Neural progenitor cell (in vitro differentiated cells): ENCODE measurements at regions not wholly inside any gene's neighbourhood (a gene's known extent, or its start where the extent isn't known, plus 50 kb on each side); places are given as distances from the start of the nearest gene placed in this dataset.

Experiments
- EZH2 ChIP-seq: fragments of 200-600 bp; sonication (generic); IDR thresholded peaks from 2 replicates; pipeline ENCODE4 v1.6.1; 2017; ENCODE audit warnings: antibody characterized with exemption, mild to moderate bottlenecking, moderate library complexity
- EZH2phosphoT487 ChIP-seq: fragments of 200-600 bp; sonication (generic); IDR thresholded peaks from 2 replicates; pipeline ENCODE4 v1.6.1; 2017; ENCODE audit warnings: antibody characterized with exemption
- TF ChIP-seq, protein P1 (sequence below): fragments of 200-600 bp; sonication (generic); IDR thresholded peaks from 2 replicates; pipeline ENCODE4 v1.5.1; 2017; ENCODE audit warnings: antibody characterized with exemption, mild to moderate bottlenecking

DNA sequence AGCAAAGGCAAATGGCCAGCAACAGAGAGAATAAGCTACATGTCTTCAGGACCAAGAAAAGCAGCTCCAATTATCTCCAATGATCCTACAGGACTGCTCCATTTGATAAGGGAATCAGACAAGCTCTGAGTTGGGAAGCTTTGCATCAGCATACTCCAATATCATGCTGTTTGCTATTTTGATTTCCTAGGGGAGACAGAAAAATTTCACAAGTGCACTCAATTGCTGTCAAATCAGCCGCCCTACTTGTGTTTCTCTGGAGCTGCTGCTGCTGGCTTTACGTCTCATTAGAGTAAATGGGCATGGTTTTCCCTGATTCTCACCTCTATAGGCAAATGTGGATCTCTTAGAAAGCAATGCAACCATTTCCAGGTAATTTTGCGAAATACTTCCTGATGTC lies 201.7 kb downstream of the PRELID2 start:
- TF ChIP-seq, protein P1, sequence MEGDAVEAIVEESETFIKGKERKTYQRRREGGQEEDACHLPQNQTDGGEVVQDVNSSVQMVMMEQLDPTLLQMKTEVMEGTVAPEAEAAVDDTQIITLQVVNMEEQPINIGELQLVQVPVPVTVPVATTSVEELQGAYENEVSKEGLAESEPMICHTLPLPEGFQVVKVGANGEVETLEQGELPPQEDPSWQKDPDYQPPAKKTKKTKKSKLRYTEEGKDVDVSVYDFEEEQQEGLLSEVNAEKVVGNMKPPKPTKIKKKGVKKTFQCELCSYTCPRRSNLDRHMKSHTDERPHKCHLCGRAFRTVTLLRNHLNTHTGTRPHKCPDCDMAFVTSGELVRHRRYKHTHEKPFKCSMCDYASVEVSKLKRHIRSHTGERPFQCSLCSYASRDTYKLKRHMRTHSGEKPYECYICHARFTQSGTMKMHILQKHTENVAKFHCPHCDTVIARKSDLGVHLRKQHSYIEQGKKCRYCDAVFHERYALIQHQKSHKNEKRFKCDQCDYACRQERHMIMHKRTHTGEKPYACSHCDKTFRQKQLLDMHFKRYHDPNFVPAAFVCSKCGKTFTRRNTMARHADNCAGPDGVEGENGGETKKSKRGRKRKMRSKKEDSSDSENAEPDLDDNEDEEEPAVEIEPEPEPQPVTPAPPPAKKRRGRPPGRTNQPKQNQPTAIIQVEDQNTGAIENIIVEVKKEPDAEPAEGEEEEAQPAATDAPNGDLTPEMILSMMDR: no peak
- TF ChIP-seq EZH2phosphoT487 (no peak), EZH2 (no peak)
